Progenitor cell of endocrine pancreas (in vitro differentiated cells): ENCODE measurements at regions not wholly inside any gene's neighbourhood (a gene's known extent, or its start where the extent isn't known, plus 50 kb on each side); places are given as distances from the start of the nearest gene placed in this dataset.
A peak's percentile ranks its signal among the peaks of the same experiment; 100 is the strongest.

ENCODE experiments used
- DNase-seq: peaks from one replicate; pipeline ENCODE4 v3.0.0; 2021; ENCODE audit warnings: low spot score; ENCODE audit not compliant: unreplicated experiment
- H3K27ac Mint-ChIP-seq: 2 replicates; pipeline ENCODE4 v1.8.0; 2021; ENCODE audit warnings: mild to moderate bottlenecking, moderate library complexity, mixed read lengths
- H3K27me3 Mint-ChIP-seq: 2 replicates; pipeline ENCODE4 v1.8.0; 2021; ENCODE audit warnings: mixed read lengths
- H3K36me3 Mint-ChIP-seq: 2 replicates; pipeline ENCODE4 v1.8.0; 2022; ENCODE audit warnings: mixed read lengths; ENCODE audit not compliant: insufficient read depth
- H3K4me1 Mint-ChIP-seq: 2 replicates; pipeline ENCODE4 v1.8.0; 2021; ENCODE audit warnings: low read depth, mixed read lengths
- H3K4me3 Mint-ChIP-seq: 2 replicates; pipeline ENCODE4 v1.8.0; 2021; ENCODE audit warnings: low read depth, mild to moderate bottlenecking, moderate library complexity, mixed read lengths
- H3K9me3 Mint-ChIP-seq: 2 replicates; pipeline ENCODE4 v1.8.0; 2021; ENCODE audit warnings: low read depth, mixed read lengths
- TF ChIP-seq, protein P1 (sequence below): fragments of 200-600 bp; sonication (generic); IDR thresholded peaks from one replicate; pipeline ENCODE4 v1.5.0; 2021; ENCODE audit warnings: antibody characterized with exemption, mild to moderate bottlenecking; ENCODE audit not compliant: unreplicated experiment

DNA sequence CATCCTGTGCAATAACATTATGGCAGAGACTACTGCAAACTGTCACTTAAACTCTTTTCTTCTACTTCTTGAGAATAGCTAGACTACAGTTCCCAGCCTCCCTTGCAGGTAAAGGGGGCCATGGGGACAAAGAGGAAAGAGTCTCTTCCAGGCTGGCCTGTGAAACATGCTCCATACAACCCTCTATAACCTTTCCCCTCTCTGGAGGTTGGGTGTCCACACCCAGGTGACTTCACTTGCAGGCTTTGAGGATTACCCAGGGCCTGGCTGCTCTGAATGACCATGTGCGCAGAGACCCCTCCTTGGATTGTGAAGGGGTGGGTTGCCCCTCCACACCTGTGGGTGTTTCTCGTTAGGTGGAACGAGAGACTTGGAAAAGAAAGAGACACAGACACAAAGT lies 84.1 kb downstream of the SEC61G start:
- H3K9me3 Mint-ChIP-seq = no peaks in the 10 kb centered on the region
- no peaks in the 10 kb centered on the region for H3K36me3 Mint-ChIP-seq
- H3K4me1 Mint-ChIP-seq = no peaks in the 10 kb centered on the region
- DNase-seq = no peak
- no peak overlapping the region for H3K27ac Mint-ChIP-seq
- TF ChIP-seq, protein P1, sequence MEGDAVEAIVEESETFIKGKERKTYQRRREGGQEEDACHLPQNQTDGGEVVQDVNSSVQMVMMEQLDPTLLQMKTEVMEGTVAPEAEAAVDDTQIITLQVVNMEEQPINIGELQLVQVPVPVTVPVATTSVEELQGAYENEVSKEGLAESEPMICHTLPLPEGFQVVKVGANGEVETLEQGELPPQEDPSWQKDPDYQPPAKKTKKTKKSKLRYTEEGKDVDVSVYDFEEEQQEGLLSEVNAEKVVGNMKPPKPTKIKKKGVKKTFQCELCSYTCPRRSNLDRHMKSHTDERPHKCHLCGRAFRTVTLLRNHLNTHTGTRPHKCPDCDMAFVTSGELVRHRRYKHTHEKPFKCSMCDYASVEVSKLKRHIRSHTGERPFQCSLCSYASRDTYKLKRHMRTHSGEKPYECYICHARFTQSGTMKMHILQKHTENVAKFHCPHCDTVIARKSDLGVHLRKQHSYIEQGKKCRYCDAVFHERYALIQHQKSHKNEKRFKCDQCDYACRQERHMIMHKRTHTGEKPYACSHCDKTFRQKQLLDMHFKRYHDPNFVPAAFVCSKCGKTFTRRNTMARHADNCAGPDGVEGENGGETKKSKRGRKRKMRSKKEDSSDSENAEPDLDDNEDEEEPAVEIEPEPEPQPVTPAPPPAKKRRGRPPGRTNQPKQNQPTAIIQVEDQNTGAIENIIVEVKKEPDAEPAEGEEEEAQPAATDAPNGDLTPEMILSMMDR = no peak
- H3K27me3 Mint-ChIP-seq = peaks cover 14% of the 10 kb centered on the region
- H3K4me3 Mint-ChIP-seq = no peak overlapping the region

DNA sequence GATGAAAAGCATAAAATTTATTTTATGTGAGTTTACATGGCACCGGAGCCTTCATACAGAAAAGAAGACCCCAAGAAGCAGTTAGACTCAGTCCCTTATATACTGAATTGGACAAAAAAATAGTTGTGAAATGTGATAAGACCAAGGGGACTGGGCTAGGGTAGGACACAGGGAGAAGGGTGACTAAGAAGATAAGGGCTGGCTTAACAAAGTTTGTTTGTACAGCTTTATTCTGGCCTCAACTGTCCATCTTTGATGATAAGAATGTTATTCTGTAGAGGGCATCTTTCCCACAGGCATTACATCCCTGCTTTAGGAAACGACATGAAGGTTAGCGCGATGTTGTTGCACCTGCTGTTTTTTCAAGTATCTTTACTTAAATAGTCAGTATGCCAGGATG lies 86.5 kb downstream of the SEC61G start:
- Mint-ChIP-seq H3K4me1 (no peaks in the 10 kb centered on the region), H3K36me3 (no peaks in the 10 kb centered on the region), H3K4me3 (no peak overlapping the region), H3K27ac (no peak overlapping the region), H3K27me3 (peaks cover 14% of the 10 kb centered on the region), H3K9me3 (no peaks in the 10 kb centered on the region)
- TF ChIP-seq, protein P1 = no peak
- no peak for DNase-seq

DNA sequence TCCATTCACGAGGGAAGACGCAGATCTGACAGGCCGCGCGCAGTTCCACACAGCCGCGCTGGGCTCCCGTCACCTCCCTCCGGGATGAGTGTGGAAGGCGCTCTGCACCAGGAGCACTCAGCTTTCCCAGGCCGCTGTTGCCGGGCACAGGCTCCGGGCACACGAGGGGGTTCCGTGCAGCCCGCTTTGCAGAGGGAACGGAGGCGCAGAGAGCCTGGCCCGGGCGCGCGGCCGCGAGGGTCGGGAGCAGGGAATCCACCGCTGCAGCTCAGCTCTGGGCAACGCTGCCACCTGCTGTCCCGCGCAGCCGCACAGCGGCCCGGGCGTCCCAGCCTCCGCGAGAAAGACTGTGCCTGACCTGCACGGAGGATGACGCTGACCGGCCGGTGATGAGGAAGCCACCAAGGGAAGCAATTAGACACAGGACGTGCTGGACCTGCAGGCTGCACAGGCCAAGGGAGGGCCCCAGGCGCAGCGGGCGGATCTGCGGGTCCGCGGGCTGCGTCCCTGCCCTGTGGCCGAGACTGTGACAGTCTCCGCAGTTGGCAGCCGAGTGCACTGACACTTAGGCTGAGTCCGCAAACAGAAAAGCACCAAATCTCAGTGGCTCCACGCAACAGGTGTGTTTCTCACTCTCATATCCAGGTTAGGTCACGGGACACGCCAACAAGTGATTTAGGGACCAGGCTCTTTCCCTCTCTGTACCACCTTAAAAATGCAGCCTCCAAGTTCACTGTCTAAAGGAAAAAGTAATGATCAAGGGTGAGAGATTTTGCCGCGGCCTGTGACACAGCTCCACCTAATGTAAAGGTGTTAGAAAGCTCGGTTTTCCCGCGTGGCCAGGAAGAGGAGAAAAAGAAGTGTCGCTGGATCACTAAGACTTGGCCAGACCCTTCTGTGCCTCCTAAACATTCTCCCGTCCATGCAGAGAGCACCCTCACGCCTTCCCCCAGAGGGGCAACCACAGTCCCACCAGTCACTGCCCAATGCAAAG lies 94.5 kb downstream of the SEC61G start:
- TF ChIP-seq, protein P1 = peak; percentile 64
- Mint-ChIP-seq H3K4me3 (peak overlapping the region; percentile 86), H3K27ac (peak overlapping the region; percentile 67), H3K27me3 (peaks cover 58% of the 10 kb centered on the region), H3K9me3 (no peaks in the 10 kb centered on the region), H3K4me1 (peaks cover 10% of the 10 kb centered on the region), H3K36me3 (no peaks in the 10 kb centered on the region)
- DNase-seq = peak; percentile 75

DNA sequence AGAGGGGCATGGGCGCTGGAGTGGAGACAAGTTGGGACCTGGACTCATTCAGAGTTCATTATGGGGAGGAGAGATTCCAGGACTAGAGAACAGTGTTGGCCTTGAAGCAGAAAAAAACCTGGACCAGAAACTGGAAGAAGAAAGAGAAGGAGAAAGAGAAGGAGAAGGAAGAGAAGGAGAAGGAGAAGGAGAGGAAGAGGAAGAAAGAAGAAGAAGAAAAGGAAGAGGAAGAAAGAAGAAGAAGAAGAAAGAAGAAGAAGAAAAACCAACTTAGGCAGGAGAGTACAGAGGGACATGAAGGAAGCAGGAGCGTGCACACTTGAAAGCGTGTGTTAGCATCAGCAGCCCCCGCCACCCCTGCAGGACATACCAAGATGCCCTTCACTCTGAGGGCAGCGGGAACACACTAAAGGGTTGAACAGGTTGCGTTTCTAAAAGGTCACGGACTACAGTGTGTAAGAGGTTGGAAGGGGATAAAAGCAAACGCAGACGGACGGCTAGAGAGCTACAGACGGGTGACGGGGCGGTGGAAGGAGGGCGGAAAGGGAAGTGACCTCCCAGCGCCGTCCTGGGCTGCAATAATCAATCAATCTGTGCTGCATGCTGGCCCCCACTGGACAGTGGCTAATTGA lies 95.3 kb downstream of the SEC61G start:
- peak overlapping the region; percentile 67 for H3K27ac Mint-ChIP-seq
- no peaks in the 10 kb centered on the region for H3K9me3 Mint-ChIP-seq
- DNase-seq = no peak
- H3K36me3 Mint-ChIP-seq = no peaks in the 10 kb centered on the region
- TF ChIP-seq, protein P1 = no peak
- peaks cover 58% of the 10 kb centered on the region for H3K27me3 Mint-ChIP-seq
- peak overlapping the region; percentile 86 for H3K4me3 Mint-ChIP-seq
- H3K4me1 Mint-ChIP-seq = peaks cover 10% of the 10 kb centered on the region

DNA sequence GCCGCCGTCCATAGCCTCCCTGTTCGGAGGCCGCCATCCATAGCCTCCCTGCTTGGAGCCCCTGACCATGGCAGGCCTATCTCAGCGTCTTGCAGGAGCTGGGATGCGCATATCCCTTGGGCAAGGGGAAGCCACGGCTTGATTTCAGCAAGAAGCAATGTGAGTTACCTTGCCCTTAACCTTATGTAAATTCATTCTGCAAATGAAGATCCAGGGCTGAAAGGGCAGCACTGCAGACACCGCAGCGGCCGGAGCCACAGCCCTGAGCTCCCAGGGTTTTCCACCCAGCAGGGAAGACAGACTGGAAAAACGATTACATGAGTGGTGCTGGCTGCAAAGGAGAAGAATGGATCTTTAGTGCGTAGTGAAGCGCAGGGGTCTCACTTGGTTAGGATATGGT lies 95.8 kb downstream of the SEC61G start:
- H3K27ac Mint-ChIP-seq = no peak overlapping the region
- TF ChIP-seq, protein P1 = no peak
- H3K27me3 Mint-ChIP-seq = peaks cover 58% of the 10 kb centered on the region
- no peaks in the 10 kb centered on the region for H3K36me3 Mint-ChIP-seq
- DNase-seq = no peak
- H3K9me3 Mint-ChIP-seq = no peaks in the 10 kb centered on the region
- peak overlapping the region; percentile 86 for H3K4me3 Mint-ChIP-seq
- peaks cover 10% of the 10 kb centered on the region for H3K4me1 Mint-ChIP-seq
